HFFc6 (cell line): ENCODE measurements at regions not wholly inside any gene's neighbourhood (a gene's known extent, or its start where the extent isn't known, plus 50 kb on each side); places are given as distances from the start of the nearest gene placed in this dataset.

Source experiments
- DNase-seq: peaks from one replicate; pipeline ENCODE4 v3.0.0-alpha.2; 2018
- H3K27ac Mint-ChIP-seq: 2 replicates; pipeline ENCODE4 v1.8.0; 2020; ENCODE audit warnings: mild to moderate bottlenecking, mixed read lengths
- H3K27me3 Mint-ChIP-seq: 2 replicates; pipeline ENCODE4 v1.8.0; 2021; ENCODE audit warnings: mild to moderate bottlenecking, moderate library complexity, mixed read lengths; ENCODE audit not compliant: insufficient read depth
- H3K36me3 Mint-ChIP-seq: 2 replicates; pipeline ENCODE4 v1.8.0; 2021; ENCODE audit warnings: low read depth, mixed read lengths
- H3K4me1 Mint-ChIP-seq: 2 replicates; pipeline ENCODE4 v1.8.0; 2020; ENCODE audit warnings: low read depth, mixed read lengths
- H3K4me3 Mint-ChIP-seq: 2 replicates; pipeline ENCODE4 v1.8.0; 2020; ENCODE audit warnings: mild to moderate bottlenecking, moderate library complexity, mixed read lengths
- H3K9me3 Mint-ChIP-seq: 2 replicates; pipeline ENCODE4 v1.8.0; 2020; ENCODE audit warnings: mild to moderate bottlenecking, mixed read lengths
- TF ChIP-seq, protein P1 (sequence below): fragments of 200-600 bp; sonication (generic); IDR thresholded peaks from 2 replicates; pipeline ENCODE4 v1.5.0; 2021; ENCODE audit warnings: antibody characterized with exemption, mild to moderate bottlenecking

DNA sequence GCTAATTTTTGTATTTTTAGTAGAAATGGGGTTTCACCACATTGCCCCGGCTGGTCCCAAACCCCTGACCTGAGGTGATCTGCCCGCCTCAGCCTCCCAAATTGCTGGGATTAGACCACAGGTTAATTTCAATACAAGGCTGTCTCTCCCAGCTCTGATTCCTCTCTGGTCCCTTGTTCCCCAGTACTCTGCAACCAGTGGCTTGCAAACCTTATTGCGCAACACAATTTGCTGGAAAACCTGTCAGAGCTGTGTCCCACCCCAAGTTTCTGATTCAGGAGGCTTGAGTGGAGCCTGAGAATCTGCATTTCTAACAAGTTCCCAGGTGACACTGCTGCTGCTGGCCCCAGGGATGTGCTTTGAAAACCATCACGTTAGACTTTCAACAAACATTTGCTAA, 96.2 kb upstream of the SRSF6 start:
- H3K4me3 Mint-ChIP-seq, result no peak overlapping the region
- no peaks in the 10 kb centered on the region for H3K9me3 Mint-ChIP-seq
- TF ChIP-seq, protein P1, sequence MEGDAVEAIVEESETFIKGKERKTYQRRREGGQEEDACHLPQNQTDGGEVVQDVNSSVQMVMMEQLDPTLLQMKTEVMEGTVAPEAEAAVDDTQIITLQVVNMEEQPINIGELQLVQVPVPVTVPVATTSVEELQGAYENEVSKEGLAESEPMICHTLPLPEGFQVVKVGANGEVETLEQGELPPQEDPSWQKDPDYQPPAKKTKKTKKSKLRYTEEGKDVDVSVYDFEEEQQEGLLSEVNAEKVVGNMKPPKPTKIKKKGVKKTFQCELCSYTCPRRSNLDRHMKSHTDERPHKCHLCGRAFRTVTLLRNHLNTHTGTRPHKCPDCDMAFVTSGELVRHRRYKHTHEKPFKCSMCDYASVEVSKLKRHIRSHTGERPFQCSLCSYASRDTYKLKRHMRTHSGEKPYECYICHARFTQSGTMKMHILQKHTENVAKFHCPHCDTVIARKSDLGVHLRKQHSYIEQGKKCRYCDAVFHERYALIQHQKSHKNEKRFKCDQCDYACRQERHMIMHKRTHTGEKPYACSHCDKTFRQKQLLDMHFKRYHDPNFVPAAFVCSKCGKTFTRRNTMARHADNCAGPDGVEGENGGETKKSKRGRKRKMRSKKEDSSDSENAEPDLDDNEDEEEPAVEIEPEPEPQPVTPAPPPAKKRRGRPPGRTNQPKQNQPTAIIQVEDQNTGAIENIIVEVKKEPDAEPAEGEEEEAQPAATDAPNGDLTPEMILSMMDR, result no peak
- H3K27me3 Mint-ChIP-seq, result peaks cover 37% of the 10 kb centered on the region
- H3K4me1 Mint-ChIP-seq, result peaks cover 11% of the 10 kb centered on the region
- no peak overlapping the region for H3K27ac Mint-ChIP-seq
- no peaks in the 10 kb centered on the region for H3K36me3 Mint-ChIP-seq
- DNase-seq, result no peak

DNA sequence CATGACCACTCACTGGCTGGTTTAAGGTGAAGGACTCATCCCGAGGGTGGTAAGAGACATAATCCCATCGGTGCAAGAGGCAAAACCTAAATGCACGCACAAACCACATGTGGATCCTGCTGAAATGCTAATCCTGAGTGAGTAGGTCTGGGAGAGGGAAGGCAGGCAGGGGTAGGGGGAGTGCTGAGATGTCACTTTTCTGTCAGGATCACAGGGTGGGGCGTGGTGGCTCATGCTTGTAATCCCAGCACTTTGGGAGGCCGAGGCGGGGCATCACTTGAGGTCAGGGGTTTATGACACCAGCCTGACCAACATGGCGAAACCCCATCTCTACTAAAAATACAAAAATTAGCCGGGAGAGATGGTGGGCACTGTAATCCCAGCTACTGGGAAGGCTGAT, 97.7 kb upstream of the SRSF6 start:
- DNase-seq, result no peak
- Mint-ChIP-seq H3K4me3 (no peak overlapping the region), H3K4me1 (peaks cover 11% of the 10 kb centered on the region), H3K27me3 (peaks cover 39% of the 10 kb centered on the region), H3K27ac (no peak overlapping the region), H3K9me3 (no peaks in the 10 kb centered on the region), H3K36me3 (no peaks in the 10 kb centered on the region)
- TF ChIP-seq, protein P1, result no peak

DNA sequence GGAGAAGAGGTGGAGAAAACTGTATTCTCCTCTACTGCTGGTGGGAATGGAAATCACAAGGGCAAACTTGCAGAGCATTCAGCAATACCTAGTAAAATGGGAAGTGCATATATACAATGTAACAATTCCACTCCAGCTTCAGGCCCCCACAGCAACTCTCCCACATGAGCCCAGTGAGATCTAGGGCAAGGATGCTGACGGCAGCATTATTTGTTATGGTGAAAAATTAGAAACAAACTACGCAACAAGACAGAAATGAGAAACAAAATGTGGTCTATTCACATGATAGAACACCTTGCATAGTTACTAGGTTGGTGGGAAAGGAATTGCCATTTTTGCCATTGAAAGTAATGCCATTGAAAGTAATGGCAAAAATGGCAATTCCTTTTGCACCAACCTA, 98.9 kb upstream of the SRSF6 start:
- no peaks in the 10 kb centered on the region for H3K36me3 Mint-ChIP-seq
- peaks cover 37% of the 10 kb centered on the region for H3K27me3 Mint-ChIP-seq
- no peak for DNase-seq
- H3K27ac Mint-ChIP-seq, result no peak overlapping the region
- TF ChIP-seq, protein P1, result no peak
- peaks cover 8% of the 10 kb centered on the region for H3K4me1 Mint-ChIP-seq
- no peak overlapping the region for H3K4me3 Mint-ChIP-seq
- H3K9me3 Mint-ChIP-seq, result no peaks in the 10 kb centered on the region

DNA sequence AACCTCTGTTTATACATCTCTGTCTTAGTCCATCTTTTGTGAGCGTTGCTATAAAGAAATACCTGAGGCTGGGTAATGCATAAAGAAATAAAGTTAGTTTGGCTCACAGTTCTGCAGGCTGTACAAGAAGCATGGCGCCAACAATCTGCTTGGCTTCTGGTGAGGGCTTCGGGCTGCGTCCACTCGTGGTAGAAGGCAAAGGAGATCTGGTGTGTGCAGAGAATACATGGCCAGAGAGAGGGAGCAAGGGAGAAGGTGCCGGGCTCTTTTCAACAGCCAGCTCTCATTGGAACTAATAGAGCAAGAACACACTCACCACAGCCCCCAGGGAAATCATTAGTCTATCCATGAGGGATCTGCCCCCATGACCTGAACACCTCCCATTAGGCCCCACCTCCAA, 100.3 kb upstream of the SRSF6 start:
- Mint-ChIP-seq H3K27me3 (peaks cover 36% of the 10 kb centered on the region), H3K4me1 (no peaks in the 10 kb centered on the region), H3K4me3 (no peak overlapping the region), H3K27ac (no peak overlapping the region), H3K9me3 (no peaks in the 10 kb centered on the region), H3K36me3 (no peaks in the 10 kb centered on the region)
- TF ChIP-seq, protein P1, result no peak
- DNase-seq, result no peak

DNA sequence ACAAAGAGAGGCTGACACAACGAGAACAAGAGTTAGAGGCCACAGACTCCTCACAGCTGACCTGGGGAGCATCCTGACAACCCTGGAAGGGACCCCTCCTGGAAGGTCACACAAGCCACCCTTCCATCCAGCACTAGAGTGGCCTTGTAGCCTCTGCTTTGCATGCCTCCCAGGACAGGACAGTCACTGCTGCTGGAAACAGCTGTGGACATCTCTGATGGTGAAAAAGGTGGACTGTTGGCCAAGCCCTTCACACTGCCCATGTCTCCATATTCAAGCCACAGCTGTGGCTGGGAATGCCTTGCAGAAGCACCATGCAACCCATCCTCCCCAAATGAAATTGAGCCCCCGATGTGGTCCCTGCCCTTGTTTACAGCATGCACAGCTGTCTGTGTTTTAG, 102.1 kb upstream of the SRSF6 start:
- Mint-ChIP-seq H3K4me3 (no peak overlapping the region), H3K4me1 (no peaks in the 10 kb centered on the region)

More for the DNA sequence above, 102.1 kb upstream of the SRSF6 start:
- H3K27ac Mint-ChIP-seq, result no peak overlapping the region
- H3K27me3 Mint-ChIP-seq, result peaks cover 25% of the 10 kb centered on the region
- TF ChIP-seq, protein P1, result no peak
- no peak for DNase-seq
- no peaks in the 10 kb centered on the region for H3K9me3 Mint-ChIP-seq
- no peaks in the 10 kb centered on the region for H3K36me3 Mint-ChIP-seq
